Tibial artery (tissue), 4 donors: ENCODE measurements at regions not wholly inside any gene's neighbourhood (a gene's known extent, or its start where the extent isn't known, plus 50 kb on each side); places are given as distances from the start of the nearest gene placed in this dataset.

Source experiments
- DNase-seq, 2 donors: peaks; one replicate each; pipeline ENCODE4 v3.0.0-alpha.2; 2019
- H3K27ac ChIP-seq, 2 donors: fragments of 200-600 bp; sonication (generic) in 1 of 2; 1 replicate in 1 of 2; 2 replicates in 1 of 2; pipeline ENCODE4 v1.5.1; 2018 to 2019; ENCODE audit warnings: mild to moderate bottlenecking in 1 of 2
- H3K27me3 ChIP-seq, 2 donors: fragments of 200-600 bp; sonication (generic) in 1 of 2; one replicate each; pipeline versions ENCODE4 v1.5.1 to v1.6.0; 2016 to 2019
- H3K36me3 ChIP-seq, 3 donors: fragments of 200-600 bp; sonication (generic) in 2 of 3; one replicate each; pipeline ENCODE4 v1.5.1; 2016 to 2019; ENCODE audit warnings: mild to moderate bottlenecking in 2 of 3
- H3K4me1 ChIP-seq, 4 donors: fragments of 200-600 bp; sonication (generic) in 2 of 4; 1 replicate in 3 of 4; 2 replicates in 1 of 4; pipeline ENCODE4 v1.5.1; 2016 to 2019
- H3K4me3 ChIP-seq, 2 donors: fragments of 200-600 bp; sonication (generic) in 1 of 2; 1 replicate in 1 of 2; 2 replicates in 1 of 2; pipeline ENCODE4 v1.5.1; 2018 to 2019; ENCODE audit warnings: mild to moderate bottlenecking in 2 of 2
- H3K9me3 ChIP-seq, 3 donors: fragments of 200-600 bp; sonication (generic) in 1 of 3; one replicate each; pipeline ENCODE4 v1.5.1; 2016 to 2019
- CTCF ChIP-seq, 2 experiments: fragments of 200-600 bp in 1 of 2; fragments of 450-650 bp in 1 of 2; IDR thresholded peaks; one replicate each; pipeline ENCODE4 v1.5.1; 2017 to 2019; ENCODE audit warnings: antibody characterized with exemption in 2 of 2, mild to moderate bottlenecking in 1 of 2, moderate library complexity in 1 of 2
- intact Hi-C: fragments of 100-400 bp; cut with DNase I; formaldehyde crosslinking; loops from one replicate; pipeline ENCODE4 v1.15.0; 2023; ENCODE audit warnings: low total_unique reads

- no peak for TF ChIP-seq CTCF (IDR thresholded peaks at IDR 0.05)
- intact Hi-C loops = loop anchor here (5.0 kb wide), 1 partner anchor 538 kb away; no protein-coding TSS in a partner anchor
- no peaks in the 10 kb centered on the region for H3K27me3 ChIP-seq
- H3K27ac ChIP-seq = peak overlapping the region in 1 of 2 donors; percentile 69
- peak overlapping the region; percentile 53 to 63 for H3K4me3 ChIP-seq
- H3K9me3 ChIP-seq = no peaks in the 10 kb centered on the region
- no peak for DNase-seq
- no peaks in the 10 kb centered on the region for H3K36me3 ChIP-seq
- peaks cover 0 to 31% (median 23%) of the 10 kb centered on the region in 4 donors for H3K4me1 ChIP-seq
These were observed 124.2 kb downstream of the TMEM161B start for GRCh38 chr5:88144219-88145001.

GRCh38 chr5:88143693-88144218 is 124.9 kb downstream of the TMEM161B start:
- TF ChIP-seq CTCF (IDR thresholded peaks at IDR 0.05) = no peak
- peak overlapping the region in 1 of 2 donors; percentile 69 for H3K27ac ChIP-seq
- DNase-seq = no peak
- no peaks in the 10 kb centered on the region for H3K27me3 ChIP-seq
- H3K36me3 ChIP-seq = no peaks in the 10 kb centered on the region
- H3K9me3 ChIP-seq = no peaks in the 10 kb centered on the region
- peak overlapping the region; percentile 53 to 63 for H3K4me3 ChIP-seq
- intact Hi-C loops = loop anchor here (5.0 kb wide), 1 partner anchor 539 kb away; no protein-coding TSS in a partner anchor
- peaks cover 0 to 31% (median 23%) of the 10 kb centered on the region in 4 donors for H3K4me1 ChIP-seq

- DNase-seq = peak; percentile 71 to 76
- H3K27ac ChIP-seq = peak overlapping the region; percentile 66 to 69
- H3K36me3 ChIP-seq = no peaks in the 10 kb centered on the region
- peak overlapping the region; percentile 53 to 63 for H3K4me3 ChIP-seq
- no peak for TF ChIP-seq CTCF (IDR thresholded peaks at IDR 0.05)
- peaks cover 0 to 3% of the 10 kb centered on the region in 2 donors for H3K27me3 ChIP-seq
- H3K4me1 ChIP-seq = peaks cover 0 to 31% (median 23%) of the 10 kb centered on the region in 4 donors
- intact Hi-C loops = loop anchor here (5.0 kb wide), 1 partner anchor 539 kb away; no protein-coding TSS in a partner anchor
- no peaks in the 10 kb centered on the region for H3K9me3 ChIP-seq
These were observed 125.6 kb downstream of the TMEM161B start for GRCh38 chr5:88142886-88143692.

- no peaks in the 10 kb centered on the region for H3K36me3 ChIP-seq
- TF ChIP-seq CTCF (IDR thresholded peaks at IDR 0.05) = no peak
- H3K9me3 ChIP-seq = no peaks in the 10 kb centered on the region
- intact Hi-C loops = loop anchor here (5.0 kb wide), 1 partner anchor 540 kb away; no protein-coding TSS in a partner anchor
- peak overlapping the region; percentile 53 to 63 for H3K4me3 ChIP-seq
- peaks cover 0 to 3% of the 10 kb centered on the region in 2 donors for H3K27me3 ChIP-seq
- peak overlapping the region; percentile 66 to 69 for H3K27ac ChIP-seq
- no peak for DNase-seq
- peaks cover 0 to 31% (median 23%) of the 10 kb centered on the region in 4 donors for H3K4me1 ChIP-seq
These were observed 126.1 kb downstream of the TMEM161B start for GRCh38 chr5:88142636-88142885.

GRCh38 chr5:88140856-88141752 is 127.5 kb downstream of the TMEM161B start:
- intact Hi-C loops = loop anchor here (5.0 kb wide), 1 partner anchor 541 kb away; no protein-coding TSS in a partner anchor
- H3K27ac ChIP-seq = peak overlapping the region; percentile 53 to 61
- H3K9me3 ChIP-seq = no peaks in the 10 kb centered on the region
- DNase-seq = peak; percentile 97 to 99
- H3K4me3 ChIP-seq = peak overlapping the region; percentile 53 to 63
- H3K4me1 ChIP-seq = peaks cover 0 to 31% (median 23%) of the 10 kb centered on the region in 4 donors
- no peaks in the 10 kb centered on the region for H3K36me3 ChIP-seq
- peaks cover 0 to 3% of the 10 kb centered on the region in 2 donors for H3K27me3 ChIP-seq
- TF ChIP-seq CTCF (IDR thresholded peaks at IDR 0.05) = peak; percentile 60 to 74
